HEK293 (cell line): ENCODE measurements at regions not wholly inside any gene's neighbourhood (a gene's known extent, or its start where the extent isn't known, plus 50 kb on each side); places are given as distances from the start of the nearest gene placed in this dataset.

Experiments
- CTCF ChIA-PET: fragments of 350-600 bp; formaldehyde crosslinking; extraction: SDS; loops from one replicate; lab custom pipeline; 2021; ENCODE audit warnings: antibody characterized with exemption; lab: Yijun Ruan, JAX
- POLR2A ChIA-PET: fragments of 300-600 bp; formaldehyde crosslinking; extraction: SDS; loops from one replicate; lab custom pipeline; 2020; ENCODE audit warnings: antibody characterized with exemption, inconsistent platforms; lab: Yijun Ruan, JAX
- H3K27ac ChIP-seq: fragments of 200-500 bp; sonication (Bioruptor generic); 2 replicates; pipeline ENCODE4 v1.5.1; 2014; ENCODE audit warnings: low read depth, low read length, control low read depth, inconsistent platforms; ENCODE audit errors: extremely low read depth
- H3K36me3 ChIP-seq, 2 experiments: fragments of 200-500 bp in 1 of 2; sonication (Bioruptor generic) in 1 of 2; 1 replicate in 1 of 2; 2 replicates in 1 of 2; pipeline ENCODE4 v1.5.1; 2014 to 2017; ENCODE audit warnings: inconsistent platforms in 2 of 2, low read length in 2 of 2; ENCODE audit not compliant: control insufficient read depth in 2 of 2, insufficient read depth in 1 of 2
- H3K4me1 ChIP-seq: fragments of 200-500 bp; sonication (Bioruptor generic); 2 replicates; pipeline ENCODE4 v1.5.1; 2014; ENCODE audit warnings: mild to moderate bottlenecking, low read length, inconsistent platforms; ENCODE audit not compliant: control insufficient read depth, insufficient read depth
- H3K4me3 ChIP-seq: 2 replicates; pipeline ENCODE4 v1.5.1; 2011; ENCODE audit warnings: low read depth, mild to moderate bottlenecking, control low read depth, low read length, moderate library complexity
- H3K9me3 ChIP-seq: fragments of 200-500 bp; sonication (Bioruptor generic); 2 replicates; pipeline ENCODE4 v1.5.1; 2014; ENCODE audit warnings: low read depth, low read length, inconsistent platforms; ENCODE audit not compliant: control insufficient read depth, insufficient read depth
- GLI2 ChIP-seq: fragments of 450-650 bp; formaldehyde crosslinking; IDR thresholded peaks from 2 replicates; pipeline ENCODE4; 2017; ENCODE audit warnings: missing biosample characterization, missing genetic modification characterization, low read depth, borderline replicate concordance
- GLIS2 ChIP-seq: fragments of 450-650 bp; formaldehyde crosslinking; IDR thresholded peaks from 2 replicates; pipeline ENCODE4 v1.5.1; 2016; ENCODE audit warnings: missing biosample characterization, missing genetic modification characterization
- IKZF3 ChIP-seq: fragments of 450-650 bp; IDR thresholded peaks from 2 replicates; pipeline ENCODE4 v1.5.0; 2018; ENCODE audit warnings: missing biosample characterization, mild to moderate bottlenecking, missing genetic modification characterization, moderate library complexity
- MYNN ChIP-seq: fragments of 450-650 bp; formaldehyde crosslinking; IDR thresholded peaks from 2 replicates; pipeline ENCODE4 v1.5.1; 2016; ENCODE audit warnings: missing biosample characterization, missing genetic modification characterization, borderline replicate concordance
- RBAK ChIP-seq: fragments of 450-650 bp; formaldehyde crosslinking; IDR thresholded peaks from 2 replicates; pipeline ENCODE4 v1.5.1; 2016; ENCODE audit warnings: missing biosample characterization, missing genetic modification characterization
- SETDB1 ChIP-seq: IDR thresholded peaks from one replicate; pipeline ENCODE4 v1.6.1; 2017; ENCODE audit warnings: mild to moderate bottlenecking, low read length, moderate library complexity, mixed read lengths; ENCODE audit not compliant: insufficient read length
- WT1 ChIP-seq: fragments of 450-650 bp; formaldehyde crosslinking; IDR thresholded peaks from 2 replicates; pipeline ENCODE4 v1.5.1; 2016; ENCODE audit warnings: missing biosample characterization, missing genetic modification characterization
- ZBTB21 ChIP-seq: fragments of 450-650 bp; formaldehyde crosslinking; IDR thresholded peaks from 2 replicates; pipeline ENCODE4 v1.5.1; 2017; ENCODE audit warnings: missing biosample characterization, missing genetic modification characterization
- ZBTB48 ChIP-seq: fragments of 450-650 bp; formaldehyde crosslinking; IDR thresholded peaks from 2 replicates; pipeline ENCODE4 v1.5.1; 2016; ENCODE audit warnings: missing biosample characterization, missing genetic modification characterization
- ZNF112 ChIP-seq: fragments of 450-650 bp; formaldehyde crosslinking; IDR thresholded peaks from 2 replicates; pipeline ENCODE4 v1.5.0; 2017; ENCODE audit warnings: missing biosample characterization, missing genetic modification characterization
- ZNF157 ChIP-seq: fragments of 450-650 bp; formaldehyde crosslinking; IDR thresholded peaks from 2 replicates; pipeline ENCODE4 v1.5.1; 2016; ENCODE audit warnings: missing biosample characterization, missing genetic modification characterization
- ZNF211 ChIP-seq: fragments of 450-650 bp; formaldehyde crosslinking; IDR thresholded peaks from 2 replicates; pipeline ENCODE4 v1.5.1; 2016; ENCODE audit warnings: low read depth, missing biosample characterization, missing genetic modification characterization
- ZNF214 ChIP-seq: fragments of 450-650 bp; formaldehyde crosslinking; IDR thresholded peaks from 2 replicates; pipeline ENCODE4 v1.5.1; 2017; ENCODE audit warnings: missing biosample characterization, mild to moderate bottlenecking, missing genetic modification characterization, borderline replicate concordance
- ZNF292 ChIP-seq: fragments of 450-650 bp; formaldehyde crosslinking; IDR thresholded peaks from 2 replicates; pipeline ENCODE4 v1.5.1; 2016; ENCODE audit warnings: low read depth, missing biosample characterization, missing genetic modification characterization, borderline replicate concordance
- ZNF366 ChIP-seq: fragments of 450-650 bp; formaldehyde crosslinking; conservative IDR thresholded peaks from 2 replicates; pipeline ENCODE4 v1.5.1; 2016; ENCODE audit warnings: missing biosample characterization, missing genetic modification characterization
- ZNF48 ChIP-seq: fragments of 450-650 bp; formaldehyde crosslinking; IDR thresholded peaks from 2 replicates; pipeline ENCODE4 v1.5.1; 2016; ENCODE audit warnings: missing biosample characterization, missing genetic modification characterization
- ZNF510 ChIP-seq: fragments of 450-650 bp; formaldehyde crosslinking; IDR thresholded peaks from 2 replicates; pipeline ENCODE4 v1.5.1; 2018; ENCODE audit warnings: mild to moderate bottlenecking, missing genetic modification characterization, missing biosample characterization; ENCODE audit not compliant: insufficient replicate concordance
- ZNF529 ChIP-seq: fragments of 450-650 bp; formaldehyde crosslinking; IDR thresholded peaks from 2 replicates; pipeline ENCODE4 v1.5.1; 2017; ENCODE audit warnings: missing genetic modification characterization, missing biosample characterization; ENCODE audit not compliant: insufficient replicate concordance
- ZNF571 ChIP-seq: fragments of 450-650 bp; formaldehyde crosslinking; IDR thresholded peaks from 2 replicates; pipeline ENCODE4 v1.5.0; 2017; ENCODE audit warnings: missing biosample characterization, missing genetic modification characterization
- ZNF585B ChIP-seq: fragments of 450-650 bp; formaldehyde crosslinking; IDR thresholded peaks from 2 replicates; pipeline ENCODE4 v1.5.1; 2016; ENCODE audit warnings: missing biosample characterization, missing genetic modification characterization
- ZNF792 ChIP-seq: fragments of 450-650 bp; formaldehyde crosslinking; IDR thresholded peaks from 2 replicates; pipeline ENCODE4 v1.5.1; 2016; ENCODE audit warnings: missing biosample characterization, missing genetic modification characterization
- ZNF830 ChIP-seq: fragments of 450-650 bp; IDR thresholded peaks from 2 replicates; pipeline ENCODE4 v1.5.0; 2018; ENCODE audit warnings: missing biosample characterization, missing genetic modification characterization, low read depth, mild to moderate bottlenecking, moderate library complexity
- TF ChIP-seq, protein P1 (sequence below): fragments of 450-650 bp; formaldehyde crosslinking; IDR thresholded peaks from 2 replicates; pipeline ENCODE4 v1.5.1; 2016; ENCODE audit warnings: missing biosample characterization, missing genetic modification characterization
- TF ChIP-seq, protein P2 (sequence below): fragments of 450-650 bp; formaldehyde crosslinking; IDR thresholded peaks from 2 replicates; pipeline ENCODE4 v1.5.1; 2016; ENCODE audit warnings: missing biosample characterization, missing genetic modification characterization
- TF ChIP-seq, protein P3 (sequence below): fragments of 450-650 bp; formaldehyde crosslinking; IDR thresholded peaks from 2 replicates; pipeline ENCODE4 v1.5.1; 2016; ENCODE audit warnings: missing biosample characterization, missing genetic modification characterization

DNA sequence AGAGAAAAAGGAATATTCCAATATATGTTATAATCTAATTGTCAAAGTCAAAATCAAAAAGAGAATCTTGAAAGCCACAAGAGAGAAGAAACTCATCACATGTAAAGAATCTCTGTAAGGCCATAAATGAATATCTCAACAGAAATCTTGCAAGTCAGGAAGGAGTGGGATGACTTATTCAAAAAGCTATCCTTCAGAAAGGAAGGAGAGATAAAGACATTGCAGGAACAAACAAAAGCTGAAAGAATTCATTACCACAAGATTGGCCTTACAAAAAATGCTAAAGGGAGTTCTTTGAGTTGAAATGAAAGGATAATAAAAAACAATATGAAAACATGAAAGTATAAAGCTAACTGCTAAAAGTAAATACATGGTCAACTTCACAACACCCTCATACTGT is 286.8 kb downstream of the LRIG3 start (continued):
- TF ChIP-seq, protein P1, sequence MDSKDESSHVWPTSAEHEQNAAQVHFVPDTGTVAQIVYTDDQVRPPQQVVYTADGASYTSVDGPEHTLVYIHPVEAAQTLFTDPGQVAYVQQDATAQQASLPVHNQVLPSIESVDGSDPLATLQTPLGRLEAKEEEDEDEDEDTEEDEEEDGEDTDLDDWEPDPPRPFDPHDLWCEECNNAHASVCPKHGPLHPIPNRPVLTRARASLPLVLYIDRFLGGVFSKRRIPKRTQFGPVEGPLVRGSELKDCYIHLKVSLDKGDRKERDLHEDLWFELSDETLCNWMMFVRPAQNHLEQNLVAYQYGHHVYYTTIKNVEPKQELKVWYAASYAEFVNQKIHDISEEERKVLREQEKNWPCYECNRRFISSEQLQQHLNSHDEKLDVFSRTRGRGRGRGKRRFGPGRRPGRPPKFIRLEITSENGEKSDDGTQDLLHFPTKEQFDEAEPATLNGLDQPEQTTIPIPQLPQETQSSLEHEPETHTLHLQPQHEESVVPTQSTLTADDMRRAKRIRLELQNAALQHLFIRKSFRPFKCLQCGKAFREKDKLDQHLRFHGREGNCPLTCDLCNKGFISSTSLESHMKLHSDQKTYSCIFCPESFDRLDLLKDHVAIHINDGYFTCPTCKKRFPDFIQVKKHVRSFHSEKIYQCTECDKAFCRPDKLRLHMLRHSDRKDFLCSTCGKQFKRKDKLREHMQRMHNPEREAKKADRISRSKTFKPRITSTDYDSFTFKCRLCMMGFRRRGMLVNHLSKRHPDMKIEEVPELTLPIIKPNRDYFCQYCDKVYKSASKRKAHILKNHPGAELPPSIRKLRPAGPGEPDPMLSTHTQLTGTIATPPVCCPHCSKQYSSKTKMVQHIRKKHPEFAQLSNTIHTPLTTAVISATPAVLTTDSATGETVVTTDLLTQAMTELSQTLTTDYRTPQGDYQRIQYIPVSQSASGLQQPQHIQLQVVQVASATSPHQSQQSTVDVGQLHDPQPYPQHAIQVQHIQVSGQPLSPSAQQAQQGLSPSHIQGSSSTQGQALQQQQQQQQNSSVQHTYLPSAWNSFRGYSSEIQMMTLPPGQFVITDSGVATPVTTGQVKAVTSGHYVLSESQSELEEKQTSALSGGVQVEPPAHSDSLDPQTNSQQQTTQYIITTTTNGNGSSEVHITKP (tag by site-specific recombination): no peak

DNA sequence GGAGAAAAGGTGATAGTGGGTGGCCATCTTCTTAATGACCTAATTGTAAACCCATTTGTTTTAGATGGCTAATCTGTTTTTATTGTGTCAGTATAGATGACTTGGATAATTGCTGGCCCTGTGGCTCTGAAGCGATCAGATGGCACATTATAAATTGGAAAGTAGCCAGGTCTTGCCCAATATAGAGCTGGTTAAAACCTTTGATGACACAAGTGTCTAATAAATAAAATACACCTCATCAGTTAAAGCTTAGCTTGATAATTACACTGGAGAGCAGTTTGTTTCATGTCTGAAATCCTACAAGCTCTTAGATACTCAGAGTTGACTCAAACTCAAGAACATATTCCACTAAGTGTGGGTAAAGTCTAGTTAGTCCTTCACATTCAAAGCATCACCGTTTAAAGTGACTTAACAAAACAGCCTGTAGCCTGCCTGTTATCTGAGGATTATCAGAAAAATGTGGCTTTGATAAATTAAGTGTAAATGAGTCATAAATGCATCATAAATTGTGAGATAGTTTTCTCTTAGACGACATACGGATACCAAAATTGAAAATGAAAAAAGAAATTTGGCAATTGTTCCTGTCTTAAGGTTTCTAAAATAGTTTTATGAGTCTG is 280.9 kb downstream of the LRIG3 start:
- TF ChIP-seq ZNF571 (no peak), GLI2 (tag by site-specific recombination) (no peak), WT1 (tag by site-specific recombination) (no peak), ZNF211 (tag by site-specific recombination) (no peak), IKZF3 (no peak), ZNF366 (tag by site-specific recombination) (no peak; the same call in 1 of the 2 replicates), ZNF157 (tag by site-specific recombination) (no peak), ZNF830 (tag by site-specific recombination) (no peak), ZNF48 (tag by site-specific recombination) (no peak), GLIS2 (tag by site-specific recombination) (no peak), RBAK (tag by site-specific recombination) (no peak), ZBTB48 (tag by site-specific recombination) (no peak), MYNN (tag by site-specific recombination) (no peak), ZNF510 (tag by site-specific recombination) (no peak), ZBTB21 (tag by site-specific recombination) (no peak), ZNF529 (no peak)
- Histone ChIP-seq H3K4me1 (peaks cover 14% of the 10 kb centered on the region), H3K36me3 (no peaks in the 10 kb centered on the region), H3K9me3 (no peaks in the 10 kb centered on the region), H3K4me3 (no peak overlapping the region), H3K27ac (no peak overlapping the region)
- CTCF ChIA-PET: no interaction called here
- POLR2A ChIA-PET: no interaction called here

DNA sequence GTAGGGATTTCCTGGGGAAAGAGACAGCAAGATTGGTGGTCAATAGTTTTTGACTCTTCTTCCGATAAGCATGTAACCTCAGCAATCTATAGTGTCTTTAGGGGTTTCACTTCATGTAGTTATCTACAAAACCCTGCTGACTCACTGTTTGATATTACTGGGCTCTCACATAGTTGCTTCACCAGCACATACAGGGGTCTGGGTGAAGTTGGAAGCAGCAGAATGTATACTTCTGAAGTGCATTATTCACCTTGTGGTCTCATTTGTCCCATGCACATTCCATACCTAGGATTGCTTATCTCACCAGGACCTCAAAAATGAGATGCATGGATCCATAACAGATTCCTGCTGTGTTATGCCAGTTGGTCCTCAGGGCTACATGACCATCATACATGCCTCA is 280.0 kb downstream of the LRIG3 start:
- Histone ChIP-seq H3K4me1 (peaks cover 14% of the 10 kb centered on the region), H3K36me3 (no peaks in the 10 kb centered on the region), H3K9me3 (no peaks in the 10 kb centered on the region), H3K4me3 (no peak overlapping the region), H3K27ac (no peak overlapping the region)
- ChIA-PET POLR2A (no interaction called here), CTCF (no interaction called here)
- no peak for TF ChIP-seq ZNF214
- TF ChIP-seq, protein P2, sequence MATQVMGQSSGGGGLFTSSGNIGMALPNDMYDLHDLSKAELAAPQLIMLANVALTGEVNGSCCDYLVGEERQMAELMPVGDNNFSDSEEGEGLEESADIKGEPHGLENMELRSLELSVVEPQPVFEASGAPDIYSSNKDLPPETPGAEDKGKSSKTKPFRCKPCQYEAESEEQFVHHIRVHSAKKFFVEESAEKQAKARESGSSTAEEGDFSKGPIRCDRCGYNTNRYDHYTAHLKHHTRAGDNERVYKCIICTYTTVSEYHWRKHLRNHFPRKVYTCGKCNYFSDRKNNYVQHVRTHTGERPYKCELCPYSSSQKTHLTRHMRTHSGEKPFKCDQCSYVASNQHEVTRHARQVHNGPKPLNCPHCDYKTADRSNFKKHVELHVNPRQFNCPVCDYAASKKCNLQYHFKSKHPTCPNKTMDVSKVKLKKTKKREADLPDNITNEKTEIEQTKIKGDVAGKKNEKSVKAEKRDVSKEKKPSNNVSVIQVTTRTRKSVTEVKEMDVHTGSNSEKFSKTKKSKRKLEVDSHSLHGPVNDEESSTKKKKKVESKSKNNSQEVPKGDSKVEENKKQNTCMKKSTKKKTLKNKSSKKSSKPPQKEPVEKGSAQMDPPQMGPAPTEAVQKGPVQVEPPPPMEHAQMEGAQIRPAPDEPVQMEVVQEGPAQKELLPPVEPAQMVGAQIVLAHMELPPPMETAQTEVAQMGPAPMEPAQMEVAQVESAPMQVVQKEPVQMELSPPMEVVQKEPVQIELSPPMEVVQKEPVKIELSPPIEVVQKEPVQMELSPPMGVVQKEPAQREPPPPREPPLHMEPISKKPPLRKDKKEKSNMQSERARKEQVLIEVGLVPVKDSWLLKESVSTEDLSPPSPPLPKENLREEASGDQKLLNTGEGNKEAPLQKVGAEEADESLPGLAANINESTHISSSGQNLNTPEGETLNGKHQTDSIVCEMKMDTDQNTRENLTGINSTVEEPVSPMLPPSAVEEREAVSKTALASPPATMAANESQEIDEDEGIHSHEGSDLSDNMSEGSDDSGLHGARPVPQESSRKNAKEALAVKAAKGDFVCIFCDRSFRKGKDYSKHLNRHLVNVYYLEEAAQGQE (tag by site-specific recombination): no peak
- no peak for TF ChIP-seq ZNF792 (tag by site-specific recombination)
- no peak for TF ChIP-seq SETDB1
- TF ChIP-seq IKZF3: no peak
- no peak for TF ChIP-seq ZNF112 (tag by site-specific recombination)
- no peak for TF ChIP-seq ZNF585B
- TF ChIP-seq, protein P3, sequence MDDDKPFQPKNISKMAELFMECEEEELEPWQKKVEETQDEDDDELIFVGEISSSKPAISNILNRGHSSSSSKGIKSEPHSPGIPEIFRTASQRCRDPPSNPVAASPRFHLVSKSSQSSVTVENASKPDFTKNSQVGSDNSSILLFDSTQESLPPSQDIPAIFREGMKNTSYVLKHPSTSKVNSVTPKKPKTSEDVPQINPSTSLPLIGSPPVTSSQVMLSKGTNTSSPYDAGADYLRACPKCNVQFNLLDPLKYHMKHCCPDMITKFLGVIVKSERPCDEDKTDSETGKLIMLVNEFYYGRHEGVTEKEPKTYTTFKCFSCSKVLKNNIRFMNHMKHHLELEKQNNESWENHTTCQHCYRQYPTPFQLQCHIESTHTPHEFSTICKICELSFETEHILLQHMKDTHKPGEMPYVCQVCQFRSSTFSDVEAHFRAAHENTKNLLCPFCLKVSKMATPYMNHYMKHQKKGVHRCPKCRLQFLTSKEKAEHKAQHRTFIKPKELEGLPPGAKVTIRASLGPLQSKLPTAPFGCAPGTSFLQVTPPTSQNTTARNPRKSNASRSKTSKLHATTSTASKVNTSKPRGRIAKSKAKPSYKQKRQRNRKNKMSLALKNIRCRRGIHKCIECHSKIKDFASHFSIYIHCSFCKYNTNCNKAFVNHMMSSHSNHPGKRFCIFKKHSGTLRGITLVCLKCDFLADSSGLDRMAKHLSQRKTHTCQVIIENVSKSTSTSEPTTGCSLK: no peak
- TF ChIP-seq ZNF292 (tag by site-specific recombination): no peak
